GM03348 (cell line): ENCODE measurements at regions not wholly inside any gene's neighbourhood (a gene's known extent, or its start where the extent isn't known, plus 50 kb on each side); places are given as distances from the start of the nearest gene placed in this dataset.
"Not testable (repeated sequence)": the region's sequence is repeated elsewhere in the genome, so short reads cannot be mapped to it uniquely, and the experiment has no call there.

Source experiments
- DNase-seq: peaks from one replicate; pipeline ENCODE4 v3.0.0; 2012; ENCODE audit warnings: low spot score

DNA sequence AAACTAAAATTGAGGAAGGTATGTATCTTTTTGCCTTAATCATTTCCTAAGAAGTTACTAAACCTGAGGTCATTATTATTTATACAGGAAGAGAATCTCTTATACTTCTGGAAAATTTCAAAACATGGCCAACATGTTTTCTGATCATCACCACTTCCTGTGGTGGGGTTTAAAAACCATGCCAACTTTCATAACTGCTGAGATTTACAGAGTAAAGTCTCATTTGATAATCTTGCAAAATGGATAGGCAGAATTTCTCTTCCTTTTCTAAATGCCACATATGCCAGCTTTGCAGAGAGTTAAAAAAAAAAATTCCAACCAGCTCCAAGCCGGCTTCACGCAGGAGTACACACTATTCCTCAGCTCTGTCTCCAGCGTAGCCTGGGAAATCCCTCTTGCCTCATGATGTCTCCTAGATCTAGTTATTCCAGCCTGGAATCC, 124.3 kb upstream of the SPRED1 start:
- DNase-seq, result peak; percentile 19

DNA sequence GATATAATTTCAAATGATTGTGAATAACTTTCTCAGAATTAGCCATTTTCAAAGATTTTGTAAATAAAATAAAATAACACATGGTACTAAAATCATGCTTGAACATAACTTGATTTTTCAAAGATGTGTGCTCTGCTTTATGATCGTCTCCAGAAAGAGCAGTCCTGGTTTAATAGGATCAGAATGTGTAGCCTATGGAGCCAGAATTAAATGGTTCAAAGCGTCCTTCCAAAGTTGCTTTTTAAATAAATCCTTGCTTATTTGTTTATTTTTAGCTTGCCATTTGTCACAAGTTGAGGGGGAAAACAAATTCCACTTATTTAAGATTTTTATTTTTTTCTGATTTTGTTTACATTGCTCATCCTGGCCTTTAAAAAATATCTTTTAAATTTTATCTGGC, 123.7 kb upstream of the SPRED1 start:
- no peak for DNase-seq

DNA sequence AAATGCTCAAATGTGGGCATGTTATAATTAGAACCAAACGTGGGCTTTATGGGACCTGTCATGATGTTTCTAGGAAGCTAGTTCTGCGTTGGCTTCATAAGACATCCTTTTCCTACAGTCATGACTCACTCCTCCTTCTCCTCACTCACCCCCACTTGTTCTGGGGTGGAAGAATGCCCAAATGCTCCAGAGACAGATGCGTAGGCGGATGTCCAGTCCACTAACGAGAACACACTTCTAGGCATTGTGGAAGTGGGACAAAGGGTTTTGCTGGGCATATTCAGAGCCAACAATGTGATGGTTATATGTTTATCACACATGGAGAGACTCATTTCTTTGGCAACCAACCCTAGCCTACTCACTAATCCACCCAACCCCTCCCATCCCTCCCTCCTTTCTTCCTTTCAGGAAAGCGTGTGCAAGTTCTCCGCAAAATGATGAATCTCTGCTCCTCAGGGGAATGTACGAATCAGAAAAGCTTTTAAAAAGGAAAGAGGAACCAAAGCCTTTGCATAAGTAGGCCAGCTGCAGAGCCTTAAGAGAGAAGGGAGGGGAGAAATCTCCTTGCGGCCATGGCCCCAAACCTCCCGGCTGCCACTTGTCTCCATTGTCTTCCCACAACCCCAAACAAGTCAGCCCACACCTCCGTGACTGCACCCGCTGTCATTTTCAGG, 123.0 kb upstream of the SPRED1 start:
- DNase-seq, result peak; percentile 82

DNA sequence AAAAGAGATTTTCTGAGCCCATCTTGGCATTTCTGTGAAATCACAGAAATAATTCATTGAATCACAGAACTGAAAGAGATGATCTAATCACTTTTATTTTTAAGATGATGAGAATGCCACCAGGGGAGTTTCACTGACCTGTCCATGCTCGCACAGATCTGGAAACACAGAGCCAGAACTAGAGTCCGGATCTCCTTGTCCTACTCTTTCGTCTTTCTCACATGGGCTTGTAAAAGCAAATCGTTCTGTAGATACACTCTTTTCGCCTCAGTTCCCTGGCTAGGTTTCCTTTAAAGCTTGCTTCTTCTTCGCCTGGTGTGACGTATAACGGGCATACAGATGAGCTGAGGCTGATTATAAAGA, 122.5 kb upstream of the SPRED1 start:
- no peak for DNase-seq

DNA sequence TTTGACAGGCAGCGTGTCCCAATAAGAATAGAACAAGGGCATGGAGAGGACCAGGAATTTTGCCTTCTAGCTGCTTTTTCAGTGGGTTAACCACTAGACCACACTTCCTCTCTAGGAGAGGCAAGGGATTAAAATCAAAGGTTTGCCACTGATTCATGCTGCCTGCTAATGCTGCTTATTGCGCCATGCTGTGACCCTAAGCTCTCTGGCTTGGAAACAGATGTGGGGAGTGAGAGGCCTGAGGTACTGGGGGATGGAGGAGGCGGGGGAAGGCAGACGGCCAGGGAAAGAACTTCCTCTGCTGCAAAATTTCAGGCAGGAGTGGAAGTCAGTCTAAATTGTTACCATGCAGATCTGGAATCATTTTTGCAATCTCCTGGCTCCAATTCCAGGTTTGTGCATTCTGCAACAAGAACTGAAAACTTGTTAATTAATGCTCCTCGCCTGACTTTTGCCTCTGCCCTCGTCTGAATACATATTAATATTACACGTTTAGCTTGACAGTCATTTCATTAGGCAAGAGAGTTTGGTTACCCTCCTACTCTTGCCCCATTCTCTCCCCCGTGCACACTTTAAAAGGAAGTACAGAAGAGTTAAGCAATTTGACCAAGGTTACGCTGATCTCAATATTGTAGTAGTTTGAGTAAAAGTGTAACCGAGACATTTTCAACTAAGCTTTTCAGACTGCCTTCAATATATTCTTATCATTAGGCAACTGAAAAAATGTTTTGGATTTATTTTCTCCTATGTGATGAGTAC, 121.7 kb upstream of the SPRED1 start:
- DNase-seq, result peak; percentile 89

DNA sequence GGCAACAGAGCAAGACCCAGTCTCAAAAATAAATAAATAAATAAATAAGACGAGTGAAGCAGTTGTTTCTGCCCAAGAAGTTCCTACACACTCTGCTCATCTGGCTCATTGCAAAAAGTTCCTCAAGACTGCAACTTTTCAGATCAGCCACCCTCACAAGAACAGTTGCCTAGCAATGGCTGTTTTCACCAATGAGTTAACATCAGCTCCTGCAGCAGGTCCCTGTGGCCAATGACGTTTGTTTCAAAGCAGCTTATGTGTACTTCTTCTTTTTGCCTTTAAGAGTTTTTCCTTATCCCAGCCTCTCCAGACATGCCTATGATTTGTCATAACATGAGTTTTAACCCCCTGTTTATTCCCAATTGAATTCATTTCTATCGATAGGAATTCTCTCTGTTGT, 118.4 kb upstream of the SPRED1 start:
- DNase-seq, result no peak

DNA sequence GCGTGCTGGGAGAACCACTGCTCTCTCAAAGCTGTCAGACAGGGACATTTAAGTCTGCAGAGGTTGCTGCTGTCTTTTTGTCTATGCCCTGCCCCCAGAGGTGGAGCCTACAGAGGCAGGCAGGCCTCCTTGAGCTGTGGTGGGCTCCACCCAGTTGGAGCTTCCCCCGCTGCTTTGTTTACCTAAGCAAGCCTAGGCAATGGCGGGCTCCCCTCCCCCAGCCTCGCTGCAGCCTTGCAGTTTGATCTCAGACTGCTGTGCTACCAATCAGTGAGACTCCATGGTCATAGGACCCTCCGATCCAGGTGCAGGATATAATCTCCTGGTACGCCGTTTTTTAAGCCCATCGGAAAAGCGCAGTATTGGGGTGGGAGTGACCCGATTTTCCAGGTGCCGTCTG, 110.4 kb upstream of the SPRED1 start:
- DNase-seq, result not testable (repeated sequence)

DNA sequence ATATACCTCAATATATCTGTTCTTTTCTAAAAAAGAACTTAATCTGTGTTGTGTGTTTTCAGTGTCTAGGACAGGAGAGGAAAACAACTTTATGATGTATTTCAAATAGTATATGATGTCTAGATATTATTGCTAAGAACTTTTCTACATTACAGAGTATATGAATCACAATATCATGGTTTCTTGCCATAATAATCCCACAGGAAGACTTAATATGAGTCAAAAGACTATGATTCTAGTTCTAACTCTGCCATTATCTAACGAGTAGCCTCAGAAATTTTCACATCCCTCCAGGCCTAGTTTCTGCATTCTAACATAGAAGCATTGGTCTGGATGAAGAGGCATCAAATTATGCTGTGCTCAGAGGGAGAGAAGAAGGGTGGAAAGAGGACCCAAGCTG, 107.7 kb upstream of the SPRED1 start:
- DNase-seq, result peak; percentile 15

DNA sequence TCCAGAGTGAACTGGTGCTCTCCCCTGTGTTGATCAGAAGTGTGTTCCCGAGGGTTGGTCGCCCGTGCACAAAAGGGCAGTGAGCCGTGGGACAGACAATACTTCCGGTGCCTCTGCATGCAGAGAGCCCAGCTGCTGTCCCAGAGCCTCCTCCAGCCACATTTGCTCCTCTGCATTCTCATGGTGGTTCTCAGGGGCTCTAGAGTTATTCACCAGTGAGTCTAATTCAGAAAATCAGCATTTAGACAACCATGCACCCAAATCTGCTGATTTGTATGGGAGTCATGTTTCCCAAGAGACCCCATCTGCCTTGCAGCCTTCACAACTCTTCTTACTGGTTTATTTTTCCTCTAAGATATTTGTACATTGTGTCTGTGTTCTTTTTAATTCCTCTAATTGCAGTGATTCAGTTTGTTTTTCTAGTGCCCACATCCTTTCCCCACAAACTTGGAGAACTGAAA, 107.0 kb upstream of the SPRED1 start:
- no peak for DNase-seq

DNA sequence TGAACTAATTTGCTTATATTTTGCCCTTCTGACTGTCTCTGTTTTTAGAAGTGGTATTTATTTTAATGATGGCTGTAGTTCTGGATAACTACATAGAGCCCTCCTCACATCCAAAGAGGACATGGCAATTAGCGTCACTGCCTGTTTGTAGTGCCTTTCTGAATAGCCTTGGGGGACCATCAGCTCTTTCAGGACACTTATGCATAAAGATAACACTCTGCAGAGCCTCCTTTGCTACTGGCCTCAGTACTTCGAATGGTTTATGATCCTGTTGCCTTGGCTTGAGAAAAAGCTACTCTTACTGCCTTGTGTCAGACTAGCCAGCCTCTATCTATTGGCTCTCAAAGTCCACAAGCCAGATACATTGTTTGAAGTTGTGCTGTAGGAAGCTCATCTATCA, 105.4 kb upstream of the SPRED1 start:
- DNase-seq, result no peak

DNA sequence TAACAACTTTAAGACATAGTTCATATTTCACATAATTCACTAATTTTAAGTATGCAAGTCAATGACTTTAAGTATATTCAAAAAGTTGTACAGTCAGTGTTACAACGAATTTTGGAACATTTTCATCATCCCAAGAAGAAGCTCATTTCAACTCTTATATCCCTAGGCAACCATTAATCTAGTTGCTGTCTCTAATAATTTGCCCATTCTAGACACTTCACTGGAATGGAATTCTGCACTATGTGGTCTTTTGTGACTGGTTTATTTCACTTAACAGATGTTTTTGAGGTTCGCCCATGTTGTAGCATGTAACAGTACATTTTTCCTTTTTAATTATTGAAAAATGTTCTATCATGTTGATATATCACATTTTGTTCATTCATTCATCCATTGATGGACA, 104.2 kb upstream of the SPRED1 start:
- DNase-seq, result no peak

DNA sequence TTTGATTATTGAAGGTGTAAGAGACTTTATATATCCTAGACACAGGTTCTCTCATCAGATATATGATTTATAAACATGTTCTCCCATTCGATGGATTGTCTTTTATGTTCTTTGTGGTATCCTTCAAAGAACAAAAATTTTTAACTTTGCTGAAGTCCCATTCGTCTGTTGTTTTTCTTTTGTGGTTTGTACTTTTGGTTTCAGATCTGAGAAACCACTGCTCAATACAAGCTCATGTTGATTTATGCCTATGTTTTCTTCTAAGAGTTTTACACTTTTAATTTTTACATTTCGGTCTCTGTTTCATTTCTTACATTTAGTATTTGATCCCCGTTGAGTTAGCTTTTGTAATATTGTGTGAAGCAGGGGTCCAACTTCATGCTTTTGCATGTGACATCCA, 103.3 kb upstream of the SPRED1 start:
- no peak for DNase-seq

DNA sequence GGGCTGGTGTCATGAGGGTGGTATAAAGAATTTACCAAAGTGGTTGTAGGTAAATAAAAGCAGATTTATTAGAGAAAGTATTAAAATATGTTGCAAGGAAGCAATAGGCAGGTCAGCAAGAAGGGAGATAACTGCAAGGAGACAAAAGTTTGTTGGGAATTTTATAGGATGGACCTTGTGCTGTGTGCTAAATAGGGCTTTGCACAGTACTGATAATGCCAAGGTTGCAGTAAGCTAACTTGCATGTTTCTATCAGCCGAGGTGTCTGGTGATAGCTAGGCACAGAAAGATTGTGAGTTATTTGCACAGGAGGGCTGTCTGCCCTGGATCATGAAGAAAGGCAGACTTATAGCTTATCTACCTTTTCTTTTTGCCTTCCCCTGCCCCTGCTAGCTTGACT, 102.5 kb upstream of the SPRED1 start:
- DNase-seq, result no peak

DNA sequence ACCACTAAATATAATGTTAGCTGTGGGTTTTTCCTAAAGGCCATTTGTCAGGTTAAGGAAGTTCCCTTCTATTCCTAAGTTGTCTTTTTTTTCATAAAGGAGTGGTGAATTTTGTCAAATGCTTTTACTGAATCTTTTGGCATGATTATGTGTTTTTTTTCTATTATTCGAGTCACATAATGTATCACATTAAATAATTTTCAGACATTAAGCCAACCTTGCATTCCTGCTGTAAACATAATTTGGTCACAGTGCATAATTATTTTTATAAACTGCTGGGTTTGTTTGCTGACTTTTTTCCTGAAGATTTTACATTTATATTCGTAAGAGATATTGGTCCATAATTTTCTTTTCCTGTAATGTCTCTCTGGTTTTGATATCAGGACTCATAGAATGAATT, 101.8 kb upstream of the SPRED1 start:
- DNase-seq, result no peak

DNA sequence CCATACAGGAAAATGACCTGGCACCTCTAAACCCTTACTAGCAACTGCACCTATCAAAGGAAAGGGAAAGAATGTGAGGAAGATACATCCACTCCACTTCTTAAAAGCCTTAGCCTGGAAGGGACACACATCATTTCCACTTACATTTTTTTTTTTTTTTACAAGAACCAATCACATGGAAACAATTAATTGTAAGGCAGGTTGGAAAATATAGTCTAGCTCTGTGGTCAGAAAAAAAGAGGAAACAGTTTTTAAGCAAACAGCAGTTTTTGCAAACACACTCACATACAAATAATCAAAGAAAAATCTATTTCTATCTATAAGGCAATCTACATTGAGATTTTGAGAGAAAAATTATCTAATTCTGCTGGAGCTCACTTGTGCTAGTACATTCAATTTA, 98.9 kb upstream of the SPRED1 start:
- no peak for DNase-seq

DNA sequence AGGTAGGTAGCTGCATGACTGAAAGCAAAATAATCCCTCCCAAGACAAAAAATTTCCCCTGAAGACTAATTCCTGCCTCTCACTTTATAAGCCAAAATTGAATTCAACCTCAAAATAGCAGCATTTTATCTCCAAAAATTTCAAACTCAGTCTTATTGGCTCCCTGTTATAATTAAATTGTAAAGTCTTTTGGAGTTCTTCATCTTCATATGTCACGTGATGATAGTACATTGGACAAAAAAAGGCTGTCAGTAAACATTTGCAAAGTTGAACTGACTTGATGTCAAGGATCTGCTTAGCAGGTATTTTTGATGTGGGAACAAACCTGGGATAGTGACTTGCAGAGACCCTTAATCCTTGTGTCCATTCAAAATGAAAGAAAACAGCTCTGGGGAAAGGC, 98.4 kb upstream of the SPRED1 start:
- no peak for DNase-seq

DNA sequence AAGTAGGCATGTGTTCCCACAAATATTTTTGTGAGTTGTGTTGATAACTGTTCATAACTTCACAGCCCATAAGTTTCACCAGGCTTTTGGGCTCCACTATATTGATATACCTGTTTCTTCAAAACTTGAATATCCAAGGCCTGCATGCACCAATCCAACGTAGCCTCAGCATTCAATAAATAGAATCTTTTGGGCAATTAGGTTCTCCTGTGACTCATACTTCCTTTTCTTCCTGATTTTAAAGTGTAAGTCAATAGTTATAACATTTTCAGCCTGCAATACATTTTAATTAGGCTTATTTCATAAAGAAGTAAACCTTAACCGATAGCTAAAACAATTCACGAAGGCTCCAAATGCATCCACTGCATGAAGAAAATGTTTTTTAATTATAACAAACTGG, 97.8 kb upstream of the SPRED1 start:
- DNase-seq, result no peak

DNA sequence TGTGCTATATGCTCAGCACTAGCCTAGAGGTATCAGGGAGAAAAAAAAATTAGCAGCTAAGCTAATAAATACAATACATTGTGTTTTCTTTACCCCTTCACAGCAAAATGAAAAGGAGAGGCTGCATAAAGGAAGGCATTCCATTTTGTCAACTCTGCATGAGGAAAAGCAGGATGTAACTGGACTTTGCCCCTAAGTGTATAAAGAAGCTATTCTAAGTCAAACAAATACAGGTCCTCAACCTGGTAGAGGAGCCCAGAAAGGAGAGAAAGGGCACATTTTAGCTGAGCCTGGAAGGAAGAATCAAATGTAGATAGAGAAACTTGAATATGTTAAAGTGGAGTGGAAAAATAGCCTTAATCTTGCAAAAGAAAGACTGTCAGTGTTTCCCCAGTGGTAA, 89.0 kb upstream of the SPRED1 start:
- DNase-seq, result no peak

DNA sequence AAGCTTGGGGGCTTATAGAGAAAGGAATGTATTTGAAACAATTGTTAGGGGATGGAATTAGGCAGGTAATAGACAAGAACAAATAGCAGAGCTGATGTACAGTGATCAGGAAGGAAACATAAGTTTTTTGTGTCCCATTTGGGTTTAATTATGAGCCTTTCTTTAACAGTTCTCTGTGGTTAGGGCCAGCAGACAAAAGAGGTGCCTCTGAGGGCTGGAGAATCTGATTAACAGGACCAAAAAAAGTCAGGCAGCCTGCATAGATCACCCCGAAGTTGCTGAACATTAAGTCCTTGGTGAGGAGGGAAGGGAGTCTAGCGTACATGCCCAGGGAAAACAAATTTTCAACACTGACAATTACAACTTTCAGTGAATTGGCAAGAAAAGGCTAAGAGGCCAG, 88.6 kb upstream of the SPRED1 start:
- DNase-seq, result no peak

DNA sequence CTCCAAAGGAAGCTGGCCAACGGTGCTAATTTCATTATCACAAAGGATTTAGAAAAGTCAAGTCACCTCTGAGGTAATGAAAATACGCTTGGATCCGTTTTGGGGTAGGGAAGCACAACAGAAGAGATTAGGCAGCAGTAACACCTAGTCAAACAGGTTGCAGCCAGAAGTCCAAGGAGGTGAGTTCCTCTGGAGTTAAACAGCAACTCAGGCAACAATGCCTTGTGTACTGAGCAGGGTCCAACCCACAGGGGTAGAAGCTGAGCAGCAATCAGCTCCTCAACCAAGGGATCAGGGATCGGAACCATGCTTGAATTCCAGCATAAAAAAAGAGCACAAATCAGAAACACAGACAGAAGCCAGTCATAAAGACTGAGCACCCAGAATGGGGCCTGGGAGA, 88.1 kb upstream of the SPRED1 start:
- no peak for DNase-seq

DNA sequence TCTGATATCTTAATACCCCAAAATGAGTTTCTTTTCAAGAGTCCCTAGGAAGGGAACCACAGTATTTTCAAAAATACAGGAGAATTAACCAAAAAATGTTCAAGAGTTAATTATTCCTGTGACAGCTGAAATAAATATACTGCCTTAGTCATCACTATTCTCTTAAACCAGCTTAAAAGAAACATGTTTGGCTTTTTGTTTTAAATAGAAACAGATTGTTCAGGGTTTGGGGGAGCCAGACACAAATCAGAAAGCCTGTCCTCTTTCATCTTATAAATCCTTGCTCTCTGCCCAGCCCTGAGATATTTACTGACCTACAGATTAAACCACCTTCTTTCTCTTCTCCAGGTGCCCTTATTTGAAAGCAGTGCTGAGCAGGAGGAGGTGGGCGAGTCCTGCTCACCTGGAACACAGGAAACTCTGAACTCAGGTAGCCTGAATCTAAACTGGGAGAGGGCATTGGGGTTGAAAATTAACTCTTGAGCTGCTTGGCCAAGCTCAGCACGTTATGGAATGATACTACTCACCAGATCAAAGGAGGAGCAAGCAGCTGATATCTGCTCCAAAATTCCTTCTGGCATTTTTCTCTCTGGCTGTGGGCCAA, 84.1 kb upstream of the SPRED1 start:
- peak; percentile 13 for DNase-seq

DNA sequence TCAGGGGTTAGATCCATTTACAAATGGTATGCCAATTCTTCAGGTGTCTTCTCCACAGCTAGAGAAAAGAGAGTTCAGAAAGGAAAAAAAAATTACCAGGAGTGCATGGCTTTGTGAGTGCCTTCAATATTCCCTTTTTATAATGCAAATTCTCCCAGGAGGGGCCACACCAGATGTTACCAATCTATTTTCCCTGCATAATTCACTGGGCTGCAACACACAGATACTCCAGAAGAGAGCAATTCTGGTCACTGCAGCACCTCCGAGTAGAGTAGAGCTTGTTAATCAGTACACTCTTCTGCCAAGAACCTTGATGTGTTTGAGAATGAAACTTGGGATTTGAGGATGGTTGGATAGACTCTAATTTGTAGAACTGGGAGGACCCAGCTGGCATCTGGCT, 80.7 kb upstream of the SPRED1 start:
- no peak for DNase-seq

DNA sequence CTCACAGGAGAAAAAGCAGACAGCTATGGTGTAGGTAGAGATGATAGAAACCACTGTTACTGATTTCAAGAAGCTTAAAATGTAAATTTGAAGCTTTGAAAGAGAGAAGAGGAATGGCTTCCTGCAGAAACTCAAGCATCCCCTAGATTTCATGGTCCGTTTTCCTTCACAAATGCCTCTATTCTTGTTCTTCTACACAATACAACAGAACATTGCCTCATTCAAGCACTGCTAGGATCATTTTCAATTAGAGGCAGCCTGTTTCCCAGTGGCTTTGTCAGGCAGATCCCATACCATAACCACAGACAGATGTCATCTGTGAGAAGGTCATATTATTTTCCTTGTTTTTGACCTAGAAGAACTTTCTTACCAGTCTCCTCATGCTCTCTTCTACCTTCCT, 77.9 kb upstream of the SPRED1 start:
- DNase-seq, result no peak

DNA sequence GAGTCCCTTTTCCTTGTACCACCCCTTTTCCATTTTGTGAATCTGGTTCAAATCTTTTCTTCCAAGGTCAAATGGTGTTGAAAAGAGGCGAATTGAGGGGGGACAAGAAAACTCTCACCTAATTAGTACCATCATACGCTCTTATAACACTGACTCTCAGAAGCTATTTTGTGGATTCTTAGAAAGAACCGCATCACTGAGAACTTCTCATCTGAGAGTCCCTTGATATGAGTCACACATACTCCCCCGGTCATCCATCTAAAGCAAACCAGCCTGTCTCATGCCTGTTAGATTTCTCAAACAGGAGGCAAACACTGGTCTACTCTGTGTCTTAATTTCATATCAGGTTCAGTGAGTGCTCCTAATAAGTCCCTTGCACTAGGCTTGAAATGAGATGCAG, 76.5 kb upstream of the SPRED1 start:
- DNase-seq, result peak; percentile 58
